ENCODE measurements at regions not wholly inside any gene's neighbourhood (a gene's known extent, or its start where the extent isn't known, plus 50 kb on each side); places are given as distances from the start of the nearest gene placed in this dataset.

- DNase-seq (ENCODE audit: low read depth) = no peak
Measured at GRCh38 chr6:44062771-44063560, 64.3 kb downstream of the MRPL14 start.

- no peak for DNase-seq (ENCODE audit: low read depth)
Measured at GRCh38 chr6:44062105-44062770, 65.0 kb downstream of the MRPL14 start.

GRCh38 chr6:44061375-44062104 is 65.7 kb downstream of the MRPL14 start:
- no peak for DNase-seq (ENCODE audit: low read depth)

- no peak for DNase-seq (ENCODE audit: low read depth)
Measured at GRCh38 chr6:44060612-44061374, 66.5 kb downstream of the MRPL14 start.

- DNase-seq (ENCODE audit: low read depth) = no peak
Measured at GRCh38 chr6:44059359-44060346, 67.6 kb downstream of the MRPL14 start.

- no peak for DNase-seq (ENCODE audit: low read depth)
Measured at GRCh38 chr6:44058617-44059358, 68.5 kb downstream of the MRPL14 start.

- no peak for DNase-seq (ENCODE audit: low read depth)
Measured at GRCh38 chr6:44057931-44058616, 69.2 kb downstream of the MRPL14 start.

- no peak for DNase-seq (ENCODE audit: low read depth)
Measured at GRCh38 chr6:44057238-44057930, 69.9 kb downstream of the MRPL14 start.

GRCh38 chr6:44056392-44057237 is 70.6 kb downstream of the MRPL14 start:
- DNase-seq (ENCODE audit: low read depth) = no peak

- DNase-seq (ENCODE audit: low read depth) = no peak
Measured at GRCh38 chr6:44054721-44055559, 72.3 kb downstream of the MRPL14 start.

- no peak for DNase-seq (ENCODE audit: low read depth)
Measured at GRCh38 chr6:44053760-44054556, 73.3 kb downstream of the MRPL14 start.

- no peak for DNase-seq (ENCODE audit: low read depth)
Measured at GRCh38 chr6:44053106-44053756, 74.0 kb downstream of the MRPL14 start.

GRCh38 chr6:44052419-44053023 is 74.7 kb downstream of the MRPL14 start:
- no peak for DNase-seq (ENCODE audit: low read depth)

- DNase-seq (ENCODE audit: low read depth) = no peak
Measured at GRCh38 chr6:44051515-44051914, 75.7 kb downstream of the MRPL14 start.

GRCh38 chr6:44050872-44051505 is 76.3 kb downstream of the MRPL14 start:
- no peak for DNase-seq (ENCODE audit: low read depth)
